ENCODE measurements at regions not wholly inside any gene's neighbourhood (a gene's known extent, or its start where the extent isn't known, plus 50 kb on each side); places are given as distances from the start of the nearest gene placed in this dataset.

DNA sequence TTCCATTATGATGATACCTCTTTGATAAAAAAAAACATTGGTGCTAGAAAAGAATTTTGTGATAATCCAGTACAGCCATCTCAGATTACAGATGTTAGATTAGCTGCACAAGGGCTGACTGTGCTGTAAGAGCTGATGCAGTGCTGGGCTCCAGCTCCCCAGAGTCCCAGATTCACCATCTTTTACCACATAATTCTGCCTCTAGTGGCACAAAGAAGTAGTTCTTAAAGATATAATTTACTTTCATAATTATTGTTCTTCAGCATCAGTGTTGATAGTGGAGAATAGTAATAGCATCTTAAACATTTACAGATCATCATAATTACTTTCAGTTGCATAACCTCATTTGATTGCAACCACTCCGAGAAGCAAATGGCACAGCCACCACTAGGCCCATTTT is 262.1 kb downstream of the BRINP2 start:
- Histone ChIP-seq H3K9me3 (replicated peaks in 1 of 11) (no peaks in the 10 kb centered on the region), H3K4me3 (no peak overlapping the region), H3K4me1 (no peaks in the 10 kb centered on the region), H3K27me3 (no peaks in the 10 kb centered on the region), H3K4me2 (no peak overlapping the region), H3K27ac (no peak overlapping the region), H4K20me1 (no peaks in the 10 kb centered on the region), H3K36me3 (no peaks in the 10 kb centered on the region), H3K9ac (no peak overlapping the region)
- TF ChIP-seq Cebpa-rat (IDR thresholded peaks at IDR 0.05): no peak

DNA sequence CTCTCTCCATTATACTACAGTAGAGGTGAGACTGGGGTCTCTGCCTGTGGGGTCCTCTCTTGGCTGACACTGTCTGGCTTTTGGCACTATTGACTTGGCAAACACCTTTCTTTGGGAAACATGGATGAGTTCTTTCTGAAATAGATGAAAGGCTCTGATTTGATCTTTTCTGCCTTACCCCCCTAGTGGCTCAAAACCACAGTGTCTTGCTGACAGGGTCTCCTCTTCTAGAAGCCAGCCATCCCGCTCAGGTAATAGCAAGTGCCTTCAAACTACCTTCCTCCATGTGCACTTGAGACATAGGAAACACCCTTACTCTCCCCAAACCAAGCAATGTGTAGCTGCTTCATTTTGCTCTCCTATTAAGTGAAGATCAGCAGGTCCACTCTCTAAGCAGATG is 260.4 kb downstream of the BRINP2 start:
- no peak overlapping the region for H3K27ac ChIP-seq
- H3K9me3 ChIP-seq (replicated peaks in 1 of 11): no peaks in the 10 kb centered on the region
- no peak overlapping the region for H3K4me3 ChIP-seq
- H3K27me3 ChIP-seq: no peaks in the 10 kb centered on the region
- H4K20me1 ChIP-seq: no peaks in the 10 kb centered on the region
- no peaks in the 10 kb centered on the region for H3K36me3 ChIP-seq
- H3K9ac ChIP-seq: no peak overlapping the region
- no peaks in the 10 kb centered on the region for H3K4me1 ChIP-seq
- TF ChIP-seq Cebpa-rat (IDR thresholded peaks at IDR 0.05): no peak
- H3K4me2 ChIP-seq: no peak overlapping the region

DNA sequence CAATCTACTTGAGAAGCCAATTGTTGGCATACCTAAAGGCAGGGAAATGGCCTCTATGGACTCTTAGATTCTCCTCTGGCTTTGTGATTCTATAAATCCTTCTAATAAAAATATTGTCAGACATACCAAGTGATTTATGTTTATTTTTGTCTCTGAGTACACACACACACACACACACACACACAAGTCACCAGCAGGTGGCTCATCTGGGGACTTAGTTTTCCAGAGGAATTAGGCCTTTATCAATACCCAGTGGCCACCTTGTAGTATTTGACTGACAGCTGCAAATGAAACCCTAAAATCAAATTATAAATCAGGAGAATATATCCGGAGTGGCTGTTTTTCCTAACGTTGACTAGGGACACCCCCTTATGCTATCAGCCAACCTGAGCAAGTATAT is 258.5 kb downstream of the BRINP2 start:
- H3K4me2 ChIP-seq: no peak overlapping the region
- no peak overlapping the region for H3K27ac ChIP-seq
- no peaks in the 10 kb centered on the region for H3K4me1 ChIP-seq
- H4K20me1 ChIP-seq: no peaks in the 10 kb centered on the region
- no peak for TF ChIP-seq Cebpa-rat (IDR thresholded peaks at IDR 0.05)
- H3K4me3 ChIP-seq: no peak overlapping the region
- H3K9me3 ChIP-seq (replicated peaks in 1 of 11): no peaks in the 10 kb centered on the region
- no peaks in the 10 kb centered on the region for H3K27me3 ChIP-seq
- no peak overlapping the region for H3K9ac ChIP-seq
- H3K36me3 ChIP-seq: no peaks in the 10 kb centered on the region

DNA sequence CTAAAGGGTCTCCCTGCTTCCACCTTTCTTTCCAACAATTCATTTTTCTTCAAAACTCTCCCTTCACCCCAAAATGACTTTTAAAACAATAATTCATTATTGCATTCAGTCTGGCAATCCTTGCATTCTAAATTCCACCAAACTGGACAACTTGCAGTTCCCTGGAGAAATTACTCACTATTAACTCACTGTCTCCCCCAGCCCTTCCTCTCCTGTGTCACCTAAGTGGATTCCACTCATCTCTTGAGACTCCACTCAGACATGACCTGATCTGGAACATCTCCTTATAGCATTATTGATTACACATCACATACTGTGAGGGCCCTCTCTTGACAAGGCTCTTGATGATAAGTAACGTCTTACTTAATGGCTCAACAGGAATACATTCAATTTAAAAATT is 257.1 kb downstream of the BRINP2 start:
- no peak for TF ChIP-seq Cebpa-rat (IDR thresholded peaks at IDR 0.05)
- Histone ChIP-seq H3K36me3 (no peaks in the 10 kb centered on the region), H3K9ac (no peak overlapping the region), H3K4me2 (no peak overlapping the region), H3K9me3 (replicated peaks in 1 of 11) (no peaks in the 10 kb centered on the region), H4K20me1 (no peaks in the 10 kb centered on the region), H3K4me1 (no peaks in the 10 kb centered on the region), H3K27ac (no peak overlapping the region), H3K4me3 (no peak overlapping the region), H3K27me3 (no peaks in the 10 kb centered on the region)

DNA sequence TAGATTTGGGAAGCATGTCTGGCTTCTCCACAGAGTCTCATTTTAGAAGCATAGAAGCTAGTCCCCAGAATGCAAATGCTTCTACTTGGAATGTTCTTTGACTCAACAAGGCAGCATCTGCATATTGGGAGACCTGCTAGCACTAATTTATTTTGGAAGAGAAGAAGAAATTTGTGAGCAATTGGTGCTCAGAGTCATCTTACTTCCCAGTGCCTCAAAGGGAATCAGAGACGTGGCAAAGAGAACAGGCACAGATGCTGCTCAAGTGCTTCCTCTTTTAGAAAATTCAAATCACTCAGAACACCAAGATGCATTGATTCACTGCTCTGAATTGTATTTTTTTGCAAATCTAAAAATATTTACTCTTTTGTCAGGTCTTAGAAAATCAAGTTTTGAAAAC is 255.7 kb downstream of the BRINP2 start:
- Histone ChIP-seq H3K9ac (no peak overlapping the region), H4K20me1 (no peaks in the 10 kb centered on the region), H3K27ac (no peak overlapping the region), H3K9me3 (replicated peaks in 1 of 11) (no peaks in the 10 kb centered on the region), H3K36me3 (no peaks in the 10 kb centered on the region), H3K27me3 (no peaks in the 10 kb centered on the region), H3K4me1 (no peaks in the 10 kb centered on the region), H3K4me3 (no peak overlapping the region), H3K4me2 (no peak overlapping the region)
- TF ChIP-seq Cebpa-rat (IDR thresholded peaks at IDR 0.05): no peak

DNA sequence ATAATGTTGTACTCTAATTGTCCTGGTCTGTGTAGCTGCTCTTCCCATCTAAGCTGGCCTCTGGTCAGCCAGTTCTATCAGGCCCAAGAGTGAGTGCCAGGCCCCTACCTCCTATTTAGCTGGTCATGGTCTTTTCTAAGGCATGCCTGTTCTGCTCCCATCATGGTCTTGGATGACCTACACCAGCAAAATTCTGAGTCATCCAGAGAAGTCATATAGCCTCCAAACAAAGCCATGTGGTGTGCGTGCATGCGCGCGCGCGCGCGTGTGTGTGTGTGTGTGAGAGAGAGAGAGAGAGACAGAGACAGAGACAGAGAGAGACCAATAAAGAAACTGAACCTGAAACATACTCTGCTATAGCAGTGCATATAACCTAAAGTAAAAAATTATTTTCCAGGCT is 254.4 kb downstream of the BRINP2 start:
- Histone ChIP-seq H4K20me1 (no peaks in the 10 kb centered on the region), H3K9me3 (replicated peaks in 1 of 11) (no peaks in the 10 kb centered on the region), H3K27ac (no peak overlapping the region), H3K27me3 (no peaks in the 10 kb centered on the region), H3K9ac (no peak overlapping the region), H3K36me3 (no peaks in the 10 kb centered on the region), H3K4me2 (no peak overlapping the region), H3K4me3 (no peak overlapping the region), H3K4me1 (no peaks in the 10 kb centered on the region)
- TF ChIP-seq Cebpa-rat (IDR thresholded peaks at IDR 0.05): no peak

DNA sequence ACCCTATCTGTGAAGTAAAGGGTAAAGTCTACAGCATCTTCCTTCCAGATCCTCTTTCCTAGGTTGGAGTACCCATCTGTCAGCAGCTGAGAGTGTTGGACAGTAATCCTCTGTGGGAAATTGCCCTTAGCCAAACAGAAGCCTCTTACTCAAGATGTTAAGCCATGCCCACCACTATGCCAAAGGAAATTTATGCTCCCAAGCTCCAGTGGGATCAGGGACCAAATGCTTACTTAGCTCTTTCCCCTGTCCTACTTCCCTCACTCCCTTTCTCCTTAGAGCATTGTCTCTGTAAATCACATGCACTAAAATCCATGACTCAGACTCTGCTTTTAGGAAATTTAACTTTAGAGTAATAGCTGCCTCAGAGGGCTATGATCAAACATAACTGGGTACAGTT is 254.0 kb downstream of the BRINP2 start:
- no peak overlapping the region for H3K9ac ChIP-seq
- no peak overlapping the region for H3K27ac ChIP-seq
- no peaks in the 10 kb centered on the region for H4K20me1 ChIP-seq
- no peak for TF ChIP-seq Cebpa-rat (IDR thresholded peaks at IDR 0.05)
- H3K36me3 ChIP-seq: no peaks in the 10 kb centered on the region
- no peaks in the 10 kb centered on the region for H3K9me3 ChIP-seq (replicated peaks in 1 of 11)
- no peak overlapping the region for H3K4me2 ChIP-seq
- no peaks in the 10 kb centered on the region for H3K27me3 ChIP-seq
- no peak overlapping the region for H3K4me3 ChIP-seq
- no peaks in the 10 kb centered on the region for H3K4me1 ChIP-seq

DNA sequence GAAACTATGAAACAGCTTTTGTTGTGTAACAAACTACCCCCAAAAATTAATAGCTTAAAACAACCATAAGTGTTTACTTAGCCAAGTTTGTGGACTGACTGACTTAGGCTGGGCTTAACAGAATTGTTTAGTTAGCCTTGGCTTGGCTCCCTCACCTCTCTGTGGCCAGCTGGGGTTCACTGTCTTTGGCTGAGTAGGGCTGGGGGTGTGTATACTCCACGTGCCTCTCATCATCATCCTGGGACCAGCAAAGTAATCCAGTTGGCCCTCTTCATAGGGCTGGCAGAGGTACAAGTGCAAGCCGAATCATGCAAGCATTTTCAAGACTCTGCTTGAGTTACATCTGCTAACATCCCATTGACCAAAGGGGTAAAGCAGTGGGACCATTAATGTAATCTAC is 252.3 kb downstream of the BRINP2 start:
- TF ChIP-seq Cebpa-rat (IDR thresholded peaks at IDR 0.05): no peak
- H3K27me3 ChIP-seq: no peaks in the 10 kb centered on the region
- no peak overlapping the region for H3K9ac ChIP-seq
- no peaks in the 10 kb centered on the region for H3K9me3 ChIP-seq (replicated peaks in 1 of 11)
- H3K4me1 ChIP-seq: no peaks in the 10 kb centered on the region
- H3K4me2 ChIP-seq: no peak overlapping the region
- no peak overlapping the region for H3K4me3 ChIP-seq
- H3K36me3 ChIP-seq: no peaks in the 10 kb centered on the region
- H4K20me1 ChIP-seq: no peaks in the 10 kb centered on the region
- H3K27ac ChIP-seq: no peak overlapping the region

DNA sequence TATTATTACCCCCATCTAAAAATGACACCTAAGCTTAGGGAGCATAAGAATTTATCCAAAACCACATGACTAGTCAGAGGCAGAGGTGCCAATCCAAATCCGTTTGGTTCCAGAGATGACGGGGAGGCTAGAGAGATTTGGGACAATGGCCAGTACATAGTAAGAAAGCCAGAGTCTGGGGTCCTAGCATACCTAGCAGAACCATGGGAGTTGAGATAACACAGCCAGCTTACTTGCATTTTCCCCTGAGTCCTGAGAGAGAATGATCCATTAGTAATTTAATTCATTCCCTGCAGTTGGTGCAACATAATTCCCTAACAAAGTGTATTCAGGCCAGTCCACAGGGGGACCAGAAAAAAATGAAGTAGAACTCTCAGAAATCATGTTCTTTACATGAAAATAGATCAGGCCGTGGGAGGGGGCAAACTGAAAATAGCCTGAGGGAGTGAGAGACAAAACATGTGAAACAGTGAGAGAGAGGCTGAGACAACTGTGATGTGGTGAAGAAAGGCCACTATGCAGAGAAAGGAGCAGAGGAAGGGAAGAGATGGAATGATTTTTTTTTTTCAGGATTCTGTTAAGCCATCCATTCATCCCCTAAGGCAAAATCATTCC is 243.3 kb downstream of the BRINP2 start:
- Histone ChIP-seq H4K20me1 (no peaks in the 10 kb centered on the region), H3K9me3 (replicated peaks in 1 of 11) (no peaks in the 10 kb centered on the region), H3K9ac (no peak overlapping the region), H3K27ac (no peak overlapping the region), H3K36me3 (no peaks in the 10 kb centered on the region), H3K27me3 (no peaks in the 10 kb centered on the region), H3K4me3 (no peak overlapping the region), H3K4me2 (no peak overlapping the region), H3K4me1 (no peaks in the 10 kb centered on the region)
- no peak for TF ChIP-seq Cebpa-rat (IDR thresholded peaks at IDR 0.05)

DNA sequence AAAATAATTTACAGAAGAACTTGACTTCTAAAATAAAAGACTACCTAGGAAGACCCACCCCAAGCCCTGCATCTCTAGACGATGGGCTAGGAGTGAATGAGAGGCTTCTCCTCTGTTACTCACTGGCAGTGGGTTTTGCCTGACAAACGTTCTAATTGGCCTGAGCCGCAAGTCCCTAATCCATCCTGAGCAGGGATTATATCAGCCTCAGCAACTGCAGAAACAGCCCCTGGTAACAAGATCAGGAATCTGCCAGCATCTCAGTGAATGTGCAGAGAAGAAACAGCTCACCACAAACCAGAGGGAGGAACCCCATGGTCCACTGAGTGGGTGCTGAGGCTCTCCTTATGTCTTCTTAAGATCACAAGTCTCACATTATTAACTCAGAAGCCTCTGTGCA is 240.6 kb downstream of the BRINP2 start:
- no peak overlapping the region for H3K9ac ChIP-seq
- no peak for TF ChIP-seq Cebpa-rat (IDR thresholded peaks at IDR 0.05)
- H3K36me3 ChIP-seq: no peaks in the 10 kb centered on the region
- H3K9me3 ChIP-seq (replicated peaks in 1 of 11): no peaks in the 10 kb centered on the region
- H3K27ac ChIP-seq: no peak overlapping the region
- H3K4me2 ChIP-seq: no peak overlapping the region
- H3K4me3 ChIP-seq: no peak overlapping the region
- H3K27me3 ChIP-seq: no peaks in the 10 kb centered on the region
- H4K20me1 ChIP-seq: no peaks in the 10 kb centered on the region
- H3K4me1 ChIP-seq: no peaks in the 10 kb centered on the region

All from BLaER1 treated with 17β-estradiol and CSF1 and Interleukin-3, amounts not matched to agents 10 nM and 100 nM (cell line).